Lung microvascular endothelial cell (primary cell): ENCODE measurements at regions not wholly inside any gene's neighbourhood (a gene's known extent, or its start where the extent isn't known, plus 50 kb on each side); places are given as distances from the start of the nearest gene placed in this dataset.

Experiments
- DNase-seq, 2 donors: peaks; one replicate each; pipeline versions ENCODE4 v3.0.0 to v3.0.0-alpha.2; 2010; ENCODE audit warnings: low read depth in 2 of 2

DNA sequence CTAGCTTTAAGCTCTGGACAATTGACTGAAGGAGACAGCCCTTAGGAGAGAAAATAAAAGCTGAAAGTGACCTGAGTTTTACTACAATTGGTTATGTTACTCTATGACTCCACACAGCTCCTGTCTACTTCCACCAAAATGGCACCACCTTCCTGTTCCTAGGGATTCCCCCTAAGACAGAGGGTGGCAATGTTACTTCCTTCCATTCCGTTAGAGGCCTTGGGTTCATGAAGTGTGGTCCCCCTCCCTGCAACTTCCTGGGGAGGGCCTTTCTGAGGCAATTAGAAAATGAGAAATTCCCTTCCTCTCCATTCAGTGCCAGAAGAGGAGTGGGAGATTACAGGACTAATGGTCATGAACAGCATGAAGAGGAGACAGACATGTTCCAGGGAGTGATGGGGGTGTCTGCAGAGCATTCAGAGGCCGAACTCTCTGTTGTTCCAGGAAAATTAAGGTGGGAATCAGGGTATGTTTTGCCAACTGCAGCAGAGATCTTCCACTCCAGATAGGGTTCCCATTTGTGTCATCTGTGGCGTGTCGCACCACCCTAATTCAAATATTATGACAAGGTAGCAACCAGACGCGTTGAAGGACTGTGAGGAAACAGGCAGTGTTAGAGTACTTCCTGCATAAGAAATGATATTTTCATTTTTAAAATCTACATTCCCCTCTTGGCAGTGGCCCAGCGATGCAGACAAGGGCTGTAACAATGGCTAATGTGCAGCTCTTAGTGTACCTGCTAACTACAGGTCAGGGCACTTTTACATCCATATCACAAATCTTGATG is 53.1 kb upstream of the TRIM67 start:
- DNase-seq: peak in 1 of 2 donors; percentile 74

DNA sequence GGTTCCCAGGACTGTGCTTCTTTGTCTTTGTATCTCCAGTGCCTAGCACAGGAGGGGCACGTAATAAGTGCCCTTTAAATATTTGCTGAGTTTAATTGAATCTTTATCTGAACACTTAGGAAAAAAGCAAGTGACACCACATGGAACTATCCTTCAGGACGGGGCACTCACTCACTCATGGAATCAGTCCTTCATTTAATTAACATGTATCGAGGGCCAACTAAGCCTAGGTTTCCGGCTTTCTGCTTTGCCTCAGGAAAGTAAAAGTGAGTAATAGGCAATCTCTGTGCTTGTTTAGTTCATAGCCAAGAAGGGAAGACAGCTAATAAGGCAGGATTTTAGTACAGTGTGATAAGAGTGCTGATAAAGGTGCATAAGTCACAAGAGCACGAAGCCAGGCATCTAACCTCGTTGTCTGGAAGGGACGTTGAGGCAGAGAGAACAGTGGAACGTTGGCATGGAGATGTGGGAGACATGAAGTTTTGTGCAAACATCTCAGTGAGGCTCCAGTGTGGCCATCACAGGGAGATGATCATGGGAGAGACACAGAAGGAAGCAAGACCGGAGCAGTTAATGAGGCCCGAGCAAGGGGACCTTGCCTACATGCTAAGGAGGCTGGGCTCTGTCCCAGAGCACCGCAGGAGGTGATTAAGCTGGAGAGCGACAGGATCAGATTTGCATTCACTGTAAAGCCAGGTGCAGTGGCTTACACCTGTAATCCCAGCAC is 54.1 kb upstream of the TRIM67 start:
- peak in 1 of 2 donors; percentile 26 for DNase-seq

DNA sequence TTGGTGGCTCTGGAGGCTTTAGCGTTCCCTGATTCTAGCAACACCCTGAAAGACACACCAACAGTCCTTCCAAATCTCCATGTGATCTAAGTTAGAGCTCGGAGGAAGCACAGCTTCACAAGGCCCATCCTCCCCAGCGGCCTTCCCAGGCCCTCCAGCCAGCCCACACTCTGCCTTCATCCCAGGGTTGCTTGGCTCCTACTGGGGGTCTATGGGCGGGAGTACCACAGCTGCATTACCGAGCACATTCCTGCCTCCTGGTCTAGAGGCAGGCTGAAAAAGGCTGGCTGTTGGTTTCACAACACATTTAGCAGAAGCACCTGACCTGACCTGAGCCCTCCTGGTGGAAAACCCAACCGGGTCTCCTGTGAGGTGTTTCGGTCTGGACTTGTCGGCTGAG is 54.7 kb upstream of the TRIM67 start:
- no peak for DNase-seq

DNA sequence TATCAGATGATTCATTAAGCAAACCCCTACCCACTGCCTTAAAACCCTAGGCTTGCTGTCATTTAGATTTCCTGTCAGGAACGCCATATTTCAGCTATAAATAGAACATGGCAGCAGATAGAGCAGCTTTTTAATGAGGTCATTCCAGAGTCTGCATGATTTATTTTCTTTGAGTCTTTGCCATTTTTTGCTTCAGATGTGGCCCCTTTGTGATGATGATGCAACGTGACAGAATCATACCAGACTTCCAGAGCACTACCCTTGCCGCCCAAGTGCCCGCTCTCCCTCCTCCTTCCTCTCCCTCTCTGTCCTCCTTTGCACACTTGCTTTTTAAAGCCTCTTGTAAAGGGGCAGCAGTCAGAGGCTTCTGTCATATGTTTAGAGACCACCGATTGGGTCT is 55.5 kb upstream of the TRIM67 start:
- peak; percentile 74 to 75 for DNase-seq

DNA sequence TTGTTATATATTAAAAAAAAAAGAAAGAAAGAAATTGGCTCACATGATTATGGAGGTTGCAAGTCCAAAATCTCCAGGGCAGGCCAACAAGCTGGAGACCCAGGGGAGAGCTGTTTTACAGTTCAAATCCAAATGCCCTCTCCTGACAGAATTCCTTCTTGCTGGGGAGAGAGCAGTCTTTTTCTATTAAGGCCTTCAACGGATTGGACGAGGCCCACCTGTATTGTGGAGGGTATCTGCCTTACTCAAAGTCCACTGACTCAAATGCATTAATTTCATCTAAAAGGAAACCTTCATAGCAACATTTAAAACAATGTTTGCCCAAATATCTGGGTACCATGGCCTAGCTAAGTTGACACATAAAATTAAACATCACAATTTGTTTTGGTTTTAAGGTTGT is 56.9 kb upstream of the TRIM67 start:
- no peak for DNase-seq

DNA sequence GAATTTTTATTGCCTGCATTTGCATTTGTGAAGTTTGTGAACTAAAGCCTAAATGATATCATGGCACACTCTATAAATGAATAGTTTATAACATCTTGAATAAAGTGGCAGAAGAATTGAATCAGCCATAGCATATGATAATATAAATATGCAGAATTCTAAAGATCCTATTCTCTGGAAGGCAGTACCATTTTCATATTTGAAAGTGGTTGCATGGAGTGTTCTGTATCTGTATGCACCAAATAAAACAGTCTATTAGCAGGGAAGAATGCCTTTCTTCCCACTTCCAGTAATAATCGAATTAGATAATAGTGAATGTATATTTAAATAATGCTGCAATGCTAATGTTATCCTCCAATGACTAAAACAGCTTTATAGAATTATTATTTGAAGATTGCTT is 57.9 kb upstream of the TRIM67 start:
- DNase-seq: no peak

DNA sequence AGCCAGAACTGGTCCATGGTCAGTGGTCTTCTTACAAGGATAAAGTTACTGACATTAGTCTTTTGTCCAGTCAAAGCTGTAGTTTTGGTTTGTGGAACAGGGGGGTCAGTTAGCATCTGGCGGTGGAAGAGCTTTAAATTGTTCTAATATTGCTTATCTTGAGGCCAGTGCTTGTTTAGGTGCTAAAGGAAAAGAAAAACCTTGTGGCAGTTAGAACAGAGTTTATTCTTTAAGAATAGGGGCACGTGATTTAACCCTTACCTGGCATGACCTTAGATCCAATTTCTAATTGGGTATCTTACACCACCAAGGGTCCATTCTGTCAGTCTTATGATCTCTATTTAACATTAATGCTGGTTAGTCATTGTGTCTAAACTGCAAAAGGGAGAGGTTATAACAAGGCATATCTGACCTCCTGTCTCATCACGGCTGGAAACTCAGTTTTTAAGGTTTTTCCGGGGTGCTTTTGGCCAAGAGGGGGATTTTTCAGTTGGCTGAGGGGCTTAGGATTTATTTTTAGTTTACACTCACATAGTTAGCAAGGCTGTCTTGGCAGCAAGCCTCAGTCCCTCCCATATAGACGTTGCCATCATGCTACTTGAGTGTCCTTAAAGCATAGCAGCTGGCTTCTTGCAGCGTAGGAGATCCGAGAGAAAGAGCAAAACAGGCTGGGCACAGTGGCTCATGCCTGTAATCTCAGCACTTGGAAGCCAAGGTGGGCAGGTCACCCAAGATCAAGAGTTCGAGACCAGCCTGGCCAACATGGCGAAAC is 60.1 kb upstream of the FAM89A start:
- DNase-seq: no peak

DNA sequence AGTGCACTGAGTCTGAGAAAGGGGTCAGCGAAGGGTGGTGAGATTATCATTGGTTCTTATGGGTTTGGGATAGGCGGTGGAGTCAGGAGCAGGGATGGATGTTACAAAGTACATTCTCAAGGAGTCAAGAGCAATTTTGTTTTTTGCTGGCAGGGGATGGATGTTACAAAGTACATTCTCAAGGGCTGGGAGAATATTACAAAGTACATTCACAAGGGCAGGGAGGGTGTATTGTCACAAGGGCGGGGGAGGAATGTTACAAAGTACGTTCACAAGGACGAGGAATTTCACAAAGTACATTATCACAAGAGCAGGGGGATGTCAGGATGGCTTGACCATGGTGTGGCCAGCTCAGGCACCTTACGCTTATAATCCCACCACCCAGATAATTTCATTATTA is 59.3 kb upstream of the FAM89A start:
- DNase-seq: no peak

DNA sequence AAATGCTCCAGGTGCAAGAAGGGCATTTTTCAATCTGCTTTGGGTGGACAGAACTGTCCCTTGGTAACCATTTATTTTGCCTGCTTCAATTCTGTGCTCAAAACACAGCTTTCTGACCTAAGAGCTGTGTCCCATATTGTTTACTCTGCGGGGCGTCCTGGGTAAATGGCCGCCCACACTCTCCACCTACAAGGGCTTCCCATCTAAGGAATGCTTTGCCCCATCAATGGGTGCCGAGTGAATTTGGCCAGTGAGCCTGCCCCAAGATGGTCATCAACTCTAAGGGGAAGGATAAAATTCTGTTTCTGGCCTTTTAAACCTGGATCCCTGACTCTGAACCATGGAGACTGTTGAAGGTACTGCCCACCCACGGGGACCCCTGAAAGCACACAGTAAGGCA is 55.5 kb upstream of the FAM89A start:
- DNase-seq: no peak

DNA sequence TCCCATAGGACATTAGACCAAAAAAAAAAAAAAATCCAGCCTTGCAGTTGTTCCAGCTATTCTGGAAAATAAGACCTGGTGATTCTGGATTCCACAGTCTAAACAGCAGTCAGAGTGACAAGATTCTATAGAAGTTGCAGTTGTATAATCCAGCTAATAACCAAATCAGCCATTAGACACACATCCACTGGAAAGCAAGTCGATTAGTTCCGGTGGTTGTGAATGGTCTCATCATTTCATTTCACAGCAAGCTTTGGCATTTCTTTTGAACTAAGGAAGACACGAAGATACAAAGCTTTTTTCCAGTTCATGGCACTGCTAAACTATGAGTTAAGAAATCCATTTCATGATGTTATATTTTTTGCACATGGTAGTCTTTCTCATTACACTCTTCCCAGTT is 54.4 kb upstream of the FAM89A start:
- no peak for DNase-seq

DNA sequence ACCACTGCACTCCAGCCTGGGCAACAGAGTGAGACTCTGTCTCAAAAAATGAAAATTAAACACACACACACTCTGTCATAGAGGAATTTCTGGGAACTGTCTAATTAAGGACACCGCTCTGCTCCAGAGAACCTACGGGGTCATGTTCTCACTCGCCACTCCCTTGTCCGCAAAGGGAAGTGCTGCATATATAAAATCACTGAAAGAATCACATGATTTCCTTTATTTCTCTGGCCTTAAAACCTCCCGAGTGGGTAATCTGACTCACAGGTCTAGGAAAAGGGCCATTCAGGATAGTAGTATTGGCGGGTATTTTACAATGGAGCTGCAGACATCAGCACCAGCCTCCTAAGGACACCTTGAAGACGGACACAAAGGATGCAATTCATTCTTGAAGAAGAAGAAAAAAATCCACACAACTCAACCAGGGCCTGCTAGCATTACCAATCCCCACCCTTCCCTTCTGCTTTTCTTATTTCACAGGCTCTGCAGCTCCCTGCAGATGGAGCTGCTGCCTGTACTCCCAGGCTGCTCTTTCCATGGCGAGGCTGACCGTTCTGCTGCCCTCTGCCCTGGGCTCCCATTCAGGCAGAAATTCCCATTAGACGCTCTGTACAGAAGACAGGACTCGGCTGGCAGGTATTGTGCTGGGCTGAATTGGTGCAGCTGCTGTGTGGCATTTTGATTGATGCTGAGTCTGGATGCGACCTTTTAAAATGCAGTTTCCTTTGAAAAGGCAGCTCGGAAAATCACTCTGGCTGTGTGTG is 53.3 kb upstream of the FAM89A start:
- DNase-seq: peak; percentile 49 to 77

DNA sequence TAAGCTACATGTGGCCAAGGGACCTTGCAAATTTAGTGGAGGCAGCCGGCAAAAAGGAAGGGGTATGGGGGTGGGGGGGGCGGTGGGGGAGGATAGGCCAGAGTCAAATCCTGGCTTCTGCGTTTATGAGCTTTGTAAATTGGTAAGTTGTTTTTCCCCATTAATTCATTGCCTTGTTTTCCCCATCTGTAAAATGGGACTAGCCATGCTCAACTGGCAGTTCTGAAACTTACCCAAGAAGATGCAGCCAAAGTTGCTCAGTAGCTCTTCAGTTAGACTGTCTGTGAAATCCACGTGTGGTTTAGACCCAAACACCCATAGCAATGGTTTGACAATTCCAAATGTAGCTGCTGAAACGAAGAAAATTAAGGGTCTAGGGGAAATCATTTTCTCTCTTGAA is 52.3 kb upstream of the FAM89A start:
- DNase-seq: no peak

DNA sequence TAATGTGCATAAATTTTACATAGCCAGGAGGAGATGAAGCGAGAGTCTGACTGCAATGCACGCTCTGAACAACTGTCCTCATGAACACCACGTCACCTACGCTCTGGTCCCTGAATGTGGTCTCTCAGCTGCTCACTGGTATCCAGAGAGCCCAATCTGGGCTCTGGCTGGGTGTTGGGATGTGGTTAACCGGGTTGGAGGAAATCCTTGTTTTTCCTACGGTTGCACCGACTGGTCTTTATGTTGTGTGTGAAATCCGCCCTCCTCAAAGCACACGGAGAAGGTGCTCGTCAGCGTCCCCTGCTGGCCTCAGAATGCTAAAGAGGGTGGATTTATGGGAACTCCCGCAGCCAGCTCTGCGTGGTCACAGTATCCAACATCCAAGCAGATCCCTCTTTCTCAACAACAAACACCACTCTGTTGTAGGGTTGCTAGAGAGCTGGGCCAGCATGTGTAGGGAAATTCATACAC is 51.8 kb upstream of the FAM89A start:
- peak; percentile 49 to 65 for DNase-seq

DNA sequence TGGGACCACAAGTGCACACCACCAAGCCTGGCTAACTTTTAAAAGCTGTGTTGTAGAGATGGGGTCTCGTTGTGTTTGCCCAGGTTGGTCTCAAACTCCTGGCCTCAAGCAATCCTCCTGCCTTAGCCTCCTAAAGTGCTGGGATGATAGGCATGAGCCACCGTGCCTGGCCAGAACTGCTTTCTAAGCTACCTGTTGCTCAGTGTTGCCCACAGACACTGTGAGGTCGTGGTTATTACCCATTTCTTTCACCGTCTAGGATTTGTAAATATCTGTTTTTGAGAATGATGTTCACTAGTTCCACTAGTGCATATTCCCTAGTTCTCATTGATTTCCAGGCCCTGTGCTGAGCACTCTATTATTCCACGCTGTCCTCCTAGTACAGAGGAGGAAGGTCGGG is 51.4 kb upstream of the FAM89A start:
- no peak for DNase-seq
